ENCODE measurements at regions not wholly inside any gene's neighbourhood (a gene's known extent, or its start where the extent isn't known, plus 50 kb on each side); places are given as distances from the start of the nearest gene placed in this dataset.
"Not testable (repeated sequence)": the region's sequence is repeated elsewhere in the genome, so short reads cannot be mapped to it uniquely, and the experiment has no call there.

DNA sequence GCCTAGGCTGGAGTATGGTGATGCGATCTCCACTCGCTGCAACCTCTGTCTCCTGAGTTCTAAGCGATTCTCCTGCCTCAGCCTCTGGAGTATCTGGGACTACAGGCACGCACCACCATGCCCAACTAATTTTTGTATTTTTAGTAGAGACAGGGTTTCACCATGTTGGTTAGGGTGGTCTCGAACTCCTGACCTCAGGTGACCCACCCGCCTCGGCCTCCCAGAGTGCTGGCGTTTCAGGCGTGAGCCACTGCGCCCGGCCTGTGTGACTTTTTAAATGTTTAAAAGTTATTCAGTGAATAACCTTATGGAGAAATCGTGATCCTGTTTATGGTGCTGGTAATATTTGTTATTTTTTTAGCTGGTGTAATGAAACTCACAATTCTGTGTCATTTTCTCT lies 304.6 kb downstream of the PCDH7 start:
- H3K4me1 ChIP-seq (ENCODE audit: control extremely low read depth in 1 of 4, control insufficient read depth in 4 of 4, insufficient read depth in 4 of 4, low read length in 3 of 4); H3K36me3 ChIP-seq (ENCODE audit: control insufficient read depth in 4 of 4, insufficient read depth in 4 of 4, low read length in 3 of 4); H3K4me3 ChIP-seq (ENCODE audit: control insufficient read depth in 1 of 7, extremely low read depth in 1 of 7, insufficient read depth in 4 of 7, low read depth in 2 of 7, low read length in 6 of 7); POLR2A ChIA-PET; DNase-seq; H3K27me3 ChIP-seq (replicated peaks in 2 of 5; ENCODE audit: control insufficient read depth in 4 of 5, insufficient read depth in 5 of 5, low read length in 4 of 5); H3K9me3 ChIP-seq (ENCODE audit: control extremely low read depth in 1 of 5, control insufficient read depth in 4 of 5, insufficient read depth in 2 of 5, low read depth in 1 of 5, low read length in 4 of 5); CTCF ChIA-PET; H3K27ac ChIP-seq (ENCODE audit: insufficient read depth in 1 of 2, low read depth in 1 of 2, low read length in 2 of 2, poor library complexity in 1 of 2, severe bottlenecking in 2 of 2): not testable (repeated sequence)
- WGBS (ENCODE audit: insufficient coverage) = 100% methylated on average over 4 of the region's 12 CpGs

DNA sequence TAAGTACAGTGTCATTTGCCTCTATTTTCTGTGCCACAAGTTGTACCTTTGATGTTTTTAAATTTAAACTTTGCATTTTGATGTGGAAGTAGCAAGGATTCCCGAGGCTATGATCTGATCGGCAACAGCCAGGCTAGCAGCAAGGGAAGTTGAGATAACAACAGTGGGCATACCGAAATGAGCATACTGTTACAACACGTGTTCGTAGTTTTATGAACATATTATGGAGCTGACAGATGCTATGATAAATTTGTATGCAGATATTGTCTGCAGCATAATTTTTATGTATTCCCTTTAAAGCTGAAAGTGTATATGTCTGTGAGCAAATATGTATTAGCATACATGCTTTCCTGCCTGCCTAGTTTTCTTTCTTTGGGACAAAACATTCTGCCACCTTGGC lies 306.1 kb downstream of the PCDH7 start:
- Histone ChIP-seq H3K9me3 (ENCODE audit: control extremely low read depth in 1 of 5, control insufficient read depth in 4 of 5, insufficient read depth in 2 of 5, low read depth in 1 of 5, low read length in 4 of 5) (no peaks in the 10 kb centered on the region), H3K4me3 (ENCODE audit: control insufficient read depth in 1 of 7, extremely low read depth in 1 of 7, insufficient read depth in 4 of 7, low read depth in 2 of 7, low read length in 6 of 7) (no peak overlapping the region), H3K27ac (ENCODE audit: insufficient read depth in 1 of 2, low read depth in 1 of 2, low read length in 2 of 2, poor library complexity in 1 of 2, severe bottlenecking in 2 of 2) (no peak overlapping the region), H3K36me3 (ENCODE audit: control insufficient read depth in 4 of 4, insufficient read depth in 4 of 4, low read length in 3 of 4) (no peaks in the 10 kb centered on the region), H3K4me1 (ENCODE audit: control extremely low read depth in 1 of 4, control insufficient read depth in 4 of 4, insufficient read depth in 4 of 4, low read length in 3 of 4) (no peaks in the 10 kb centered on the region), H3K27me3 (replicated peaks in 2 of 5; ENCODE audit: control insufficient read depth in 4 of 5, insufficient read depth in 5 of 5, low read length in 4 of 5) (no peaks in the 10 kb centered on the region)
- 95% methylated on average over 5 of the region's 5 CpGs for WGBS (ENCODE audit: insufficient coverage)
- CTCF ChIA-PET = no interaction called here
- POLR2A ChIA-PET = no interaction called here
- no peak for DNase-seq

DNA sequence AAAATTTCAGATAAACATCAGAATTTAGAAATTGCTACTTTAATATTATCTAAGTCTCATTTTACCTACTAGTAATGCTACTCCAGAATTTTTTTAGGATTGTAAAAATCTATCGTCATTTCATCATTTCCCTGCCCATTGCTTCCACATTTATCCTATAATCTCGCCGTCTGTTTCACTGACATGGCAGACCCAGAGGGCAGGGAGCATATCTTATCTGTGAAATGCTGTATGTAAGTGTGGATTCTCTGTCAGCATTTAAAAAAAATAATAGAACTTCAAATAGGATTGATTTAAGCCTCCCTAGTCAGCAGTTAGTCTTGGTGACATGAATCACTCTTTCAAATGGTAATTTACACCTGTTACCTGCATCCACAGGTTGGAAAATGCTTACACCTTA lies 314.4 kb downstream of the PCDH7 start:
- no peaks in the 10 kb centered on the region for H3K27me3 ChIP-seq (replicated peaks in 2 of 5; ENCODE audit: control insufficient read depth in 4 of 5, insufficient read depth in 5 of 5, low read length in 4 of 5)
- no peaks in the 10 kb centered on the region for H3K4me1 ChIP-seq (ENCODE audit: control extremely low read depth in 1 of 4, control insufficient read depth in 4 of 4, insufficient read depth in 4 of 4, low read length in 3 of 4)
- ChIA-PET CTCF (no interaction called here), POLR2A (no interaction called here)
- H3K9me3 ChIP-seq (ENCODE audit: control extremely low read depth in 1 of 5, control insufficient read depth in 4 of 5, insufficient read depth in 2 of 5, low read depth in 1 of 5, low read length in 4 of 5) = no peaks in the 10 kb centered on the region
- H3K27ac ChIP-seq (ENCODE audit: insufficient read depth in 1 of 2, low read depth in 1 of 2, low read length in 2 of 2, poor library complexity in 1 of 2, severe bottlenecking in 2 of 2) = no peak overlapping the region
- DNase-seq = no peak
- no CpG with 5 or more reads among the region's 3 CpGs for WGBS (ENCODE audit: insufficient coverage)
- H3K4me3 ChIP-seq (ENCODE audit: control insufficient read depth in 1 of 7, extremely low read depth in 1 of 7, insufficient read depth in 4 of 7, low read depth in 2 of 7, low read length in 6 of 7) = no peak overlapping the region
- H3K36me3 ChIP-seq (ENCODE audit: control insufficient read depth in 4 of 4, insufficient read depth in 4 of 4, low read length in 3 of 4) = no peaks in the 10 kb centered on the region

DNA sequence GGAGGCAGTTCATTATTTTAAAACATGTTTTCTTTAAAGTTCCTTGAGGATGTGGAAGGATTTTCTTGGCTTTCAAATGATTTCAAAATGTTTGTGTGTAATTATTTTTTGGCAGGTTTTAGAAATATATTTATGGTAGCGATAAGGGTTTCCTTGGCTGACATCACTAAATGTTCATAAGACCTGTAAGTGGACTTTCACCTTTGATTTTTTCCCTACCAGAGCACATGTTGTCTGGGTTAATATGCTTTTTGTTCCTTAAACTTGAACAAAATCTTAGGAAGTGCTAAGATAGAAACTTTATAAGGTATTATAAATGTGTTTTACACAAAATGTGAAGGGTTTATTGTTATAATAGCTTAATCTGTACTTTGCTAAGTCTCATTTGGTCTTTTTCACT lies 315.6 kb downstream of the PCDH7 start:
- H3K27me3 ChIP-seq (replicated peaks in 2 of 5; ENCODE audit: control insufficient read depth in 4 of 5, insufficient read depth in 5 of 5, low read length in 4 of 5) = no peaks in the 10 kb centered on the region
- ChIA-PET CTCF (no interaction called here), POLR2A (no interaction called here)
- H3K4me1 ChIP-seq (ENCODE audit: control extremely low read depth in 1 of 4, control insufficient read depth in 4 of 4, insufficient read depth in 4 of 4, low read length in 3 of 4) = no peaks in the 10 kb centered on the region
- H3K27ac ChIP-seq (ENCODE audit: insufficient read depth in 1 of 2, low read depth in 1 of 2, low read length in 2 of 2, poor library complexity in 1 of 2, severe bottlenecking in 2 of 2) = no peak overlapping the region
- no peaks in the 10 kb centered on the region for H3K36me3 ChIP-seq (ENCODE audit: control insufficient read depth in 4 of 4, insufficient read depth in 4 of 4, low read length in 3 of 4)
- no peak overlapping the region for H3K4me3 ChIP-seq (ENCODE audit: control insufficient read depth in 1 of 7, extremely low read depth in 1 of 7, insufficient read depth in 4 of 7, low read depth in 2 of 7, low read length in 6 of 7)
- no CpG with 5 or more reads among the region's 1 CpG for WGBS (ENCODE audit: insufficient coverage)
- H3K9me3 ChIP-seq (ENCODE audit: control extremely low read depth in 1 of 5, control insufficient read depth in 4 of 5, insufficient read depth in 2 of 5, low read depth in 1 of 5, low read length in 4 of 5) = no peaks in the 10 kb centered on the region
- DNase-seq = no peak

DNA sequence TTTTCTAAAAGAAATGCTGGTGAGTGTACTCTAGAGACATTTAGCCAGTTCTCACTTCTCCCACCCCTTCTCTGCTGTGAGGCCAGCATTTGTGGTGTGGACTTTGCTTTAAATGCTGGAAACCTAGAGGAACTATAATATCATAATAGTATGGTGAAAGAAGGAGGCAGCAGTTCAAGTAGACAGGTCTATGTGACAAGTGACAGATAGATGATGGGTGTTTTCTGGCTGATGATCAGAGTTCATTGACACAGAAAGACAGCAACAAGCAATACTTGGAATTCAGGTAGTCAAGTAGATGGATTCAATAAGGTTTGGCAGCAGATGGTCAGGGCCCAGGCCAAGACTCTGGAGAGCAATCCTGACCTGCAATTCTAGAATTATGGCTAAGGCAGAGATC lies 317.5 kb downstream of the PCDH7 start:
- POLR2A ChIA-PET = no interaction called here
- H3K4me3 ChIP-seq (ENCODE audit: control insufficient read depth in 1 of 7, extremely low read depth in 1 of 7, insufficient read depth in 4 of 7, low read depth in 2 of 7, low read length in 6 of 7) = no peak overlapping the region
- H3K27ac ChIP-seq (ENCODE audit: insufficient read depth in 1 of 2, low read depth in 1 of 2, low read length in 2 of 2, poor library complexity in 1 of 2, severe bottlenecking in 2 of 2) = no peak overlapping the region
- no peaks in the 10 kb centered on the region for H3K4me1 ChIP-seq (ENCODE audit: control extremely low read depth in 1 of 4, control insufficient read depth in 4 of 4, insufficient read depth in 4 of 4, low read length in 3 of 4)
- no peaks in the 10 kb centered on the region for H3K36me3 ChIP-seq (ENCODE audit: control insufficient read depth in 4 of 4, insufficient read depth in 4 of 4, low read length in 3 of 4)
- no peak for DNase-seq
- no peaks in the 10 kb centered on the region for H3K9me3 ChIP-seq (ENCODE audit: control extremely low read depth in 1 of 5, control insufficient read depth in 4 of 5, insufficient read depth in 2 of 5, low read depth in 1 of 5, low read length in 4 of 5)
- H3K27me3 ChIP-seq (replicated peaks in 2 of 5; ENCODE audit: control insufficient read depth in 4 of 5, insufficient read depth in 5 of 5, low read length in 4 of 5) = no peaks in the 10 kb centered on the region
- CTCF ChIA-PET = no interaction called here

- no peak for DNase-seq
- H3K4me1 ChIP-seq (ENCODE audit: control extremely low read depth in 1 of 4, control insufficient read depth in 4 of 4, insufficient read depth in 4 of 4, low read length in 3 of 4) = no peaks in the 10 kb centered on the region
- CTCF ChIA-PET = no interaction called here
- POLR2A ChIA-PET = no interaction called here
- H3K27me3 ChIP-seq (replicated peaks in 2 of 5; ENCODE audit: control insufficient read depth in 4 of 5, insufficient read depth in 5 of 5, low read length in 4 of 5) = peaks cover 0 to 4% (median 0%) of the 10 kb centered on the region in 5 experiments
- H3K27ac ChIP-seq (ENCODE audit: insufficient read depth in 1 of 2, low read depth in 1 of 2, low read length in 2 of 2, poor library complexity in 1 of 2, severe bottlenecking in 2 of 2) = no peak overlapping the region
- 100% methylated on average over 1 of the region's 3 CpGs for WGBS (ENCODE audit: insufficient coverage)
- H3K4me3 ChIP-seq (ENCODE audit: control insufficient read depth in 1 of 7, extremely low read depth in 1 of 7, insufficient read depth in 4 of 7, low read depth in 2 of 7, low read length in 6 of 7) = no peak overlapping the region
- no peaks in the 10 kb centered on the region for H3K36me3 ChIP-seq (ENCODE audit: control insufficient read depth in 4 of 4, insufficient read depth in 4 of 4, low read length in 3 of 4)
- H3K9me3 ChIP-seq (ENCODE audit: control extremely low read depth in 1 of 5, control insufficient read depth in 4 of 5, insufficient read depth in 2 of 5, low read depth in 1 of 5, low read length in 4 of 5) = no peaks in the 10 kb centered on the region
Measured at GRCh38 chr4:31039382-31039781, 319.2 kb downstream of the PCDH7 start.

GRCh38 chr4:31040106-31040505 lies 319.9 kb downstream of the PCDH7 start:
- Histone ChIP-seq H3K36me3 (ENCODE audit: control insufficient read depth in 4 of 4, insufficient read depth in 4 of 4, low read length in 3 of 4) (no peaks in the 10 kb centered on the region), H3K4me1 (ENCODE audit: control extremely low read depth in 1 of 4, control insufficient read depth in 4 of 4, insufficient read depth in 4 of 4, low read length in 3 of 4) (no peaks in the 10 kb centered on the region), H3K9me3 (ENCODE audit: control extremely low read depth in 1 of 5, control insufficient read depth in 4 of 5, insufficient read depth in 2 of 5, low read depth in 1 of 5, low read length in 4 of 5) (no peaks in the 10 kb centered on the region), H3K27ac (ENCODE audit: insufficient read depth in 1 of 2, low read depth in 1 of 2, low read length in 2 of 2, poor library complexity in 1 of 2, severe bottlenecking in 2 of 2) (no peak overlapping the region), H3K4me3 (ENCODE audit: control insufficient read depth in 1 of 7, extremely low read depth in 1 of 7, insufficient read depth in 4 of 7, low read depth in 2 of 7, low read length in 6 of 7) (no peak overlapping the region), H3K27me3 (replicated peaks in 2 of 5; ENCODE audit: control insufficient read depth in 4 of 5, insufficient read depth in 5 of 5, low read length in 4 of 5) (peaks cover 0 to 4% (median 0%) of the 10 kb centered on the region in 5 experiments)
- ChIA-PET CTCF (no interaction called here), POLR2A (no interaction called here)
- WGBS (ENCODE audit: insufficient coverage) = 75% methylated on average over 1 of the region's 2 CpGs
- DNase-seq = no peak

DNA sequence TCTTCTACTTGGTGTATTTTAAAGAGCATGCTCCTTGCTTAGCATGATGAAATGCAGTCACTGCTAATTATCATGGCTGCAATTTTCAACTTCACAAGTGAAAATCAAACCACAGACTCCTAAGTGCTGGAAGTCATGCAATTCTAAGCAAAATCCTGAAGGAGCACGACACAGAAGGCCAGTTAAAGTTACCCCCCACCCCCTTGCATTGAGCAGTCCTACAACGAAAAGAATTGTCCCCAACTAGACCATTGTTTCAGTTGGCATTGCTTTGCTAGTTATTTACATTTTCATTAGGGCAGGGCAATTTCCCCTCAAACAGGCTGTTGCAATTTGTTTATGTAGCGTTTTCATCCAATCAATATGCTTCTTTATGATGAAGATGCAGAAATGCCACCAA lies 321.2 kb downstream of the PCDH7 start:
- POLR2A ChIA-PET = no interaction called here
- Histone ChIP-seq H3K4me3 (ENCODE audit: control insufficient read depth in 1 of 7, extremely low read depth in 1 of 7, insufficient read depth in 4 of 7, low read depth in 2 of 7, low read length in 6 of 7) (no peak overlapping the region), H3K9me3 (ENCODE audit: control extremely low read depth in 1 of 5, control insufficient read depth in 4 of 5, insufficient read depth in 2 of 5, low read depth in 1 of 5, low read length in 4 of 5) (no peaks in the 10 kb centered on the region), H3K27ac (ENCODE audit: insufficient read depth in 1 of 2, low read depth in 1 of 2, low read length in 2 of 2, poor library complexity in 1 of 2, severe bottlenecking in 2 of 2) (no peak overlapping the region), H3K27me3 (replicated peaks in 2 of 5; ENCODE audit: control insufficient read depth in 4 of 5, insufficient read depth in 5 of 5, low read length in 4 of 5) (peaks cover 0 to 4% (median 0%) of the 10 kb centered on the region in 5 experiments), H3K36me3 (ENCODE audit: control insufficient read depth in 4 of 4, insufficient read depth in 4 of 4, low read length in 3 of 4) (no peaks in the 10 kb centered on the region), H3K4me1 (ENCODE audit: control extremely low read depth in 1 of 4, control insufficient read depth in 4 of 4, insufficient read depth in 4 of 4, low read length in 3 of 4) (no peaks in the 10 kb centered on the region)
- WGBS (ENCODE audit: insufficient coverage) = 93% methylated on average over 2 of the region's 3 CpGs
- DNase-seq = no peak
- CTCF ChIA-PET = no interaction called here

Measured in common myeloid progenitor, CD34-positive (primary cell).